ENCODE measurements at regions not wholly inside any gene's neighbourhood (a gene's known extent, or its start where the extent isn't known, plus 50 kb on each side); places are given as distances from the start of the nearest gene placed in this dataset.
"Not testable (repeated sequence)": the region's sequence is repeated elsewhere in the genome, so short reads cannot be mapped to it uniquely, and the experiment has no call there.

- FAIRE-seq = peak; percentile 87
These were observed 101.3 kb downstream of the NOG start for GRCh38 chr17:56694825-56695224.

- FAIRE-seq = no peak
These were observed 103.7 kb downstream of the NOG start for GRCh38 chr17:56697190-56697589.

- FAIRE-seq = peak; percentile 93
These were observed 105.8 kb downstream of the NOG start for GRCh38 chr17:56699186-56699894.

- FAIRE-seq = peak; percentile 62
These were observed 107.5 kb downstream of the NOG start for GRCh38 chr17:56700919-56701420.

- FAIRE-seq = no peak
These were observed 114.1 kb downstream of the NOG start for GRCh38 chr17:56707312-56708219.

- peak; percentile 93 for FAIRE-seq
These were observed 114.7 kb downstream of the NOG start for GRCh38 chr17:56708220-56708558.

- no peak for FAIRE-seq
These were observed 115.3 kb downstream of the NOG start for GRCh38 chr17:56708670-56709410.

GRCh38 chr17:56710986-56711385 lies 117.5 kb downstream of the NOG start:
- no peak for FAIRE-seq

GRCh38 chr17:56715613-56716357 lies 117.9 kb downstream of the C17orf67 start:
- FAIRE-seq = peak; percentile 96

GRCh38 chr17:56717471-56717870 lies 116.2 kb downstream of the C17orf67 start:
- FAIRE-seq = no peak

GRCh38 chr17:56718515-56718914 lies 115.2 kb downstream of the C17orf67 start:
- no peak for FAIRE-seq

GRCh38 chr17:56723421-56723820 lies 110.3 kb downstream of the C17orf67 start:
- FAIRE-seq = no peak

- FAIRE-seq = no peak
These were observed 109.1 kb downstream of the C17orf67 start for GRCh38 chr17:56724664-56725063.

GRCh38 chr17:56725144-56725543 lies 108.6 kb downstream of the C17orf67 start:
- FAIRE-seq = no peak

- no peak for FAIRE-seq
These were observed 105.7 kb downstream of the C17orf67 start for GRCh38 chr17:56727876-56728617.

GRCh38 chr17:56731096-56731495 lies 102.6 kb downstream of the C17orf67 start:
- not testable (repeated sequence) for FAIRE-seq

GRCh38 chr17:56733833-56734232 lies 99.9 kb downstream of the C17orf67 start:
- FAIRE-seq = no peak

GRCh38 chr17:56735842-56736241 lies 97.9 kb downstream of the C17orf67 start:
- FAIRE-seq = no peak

- FAIRE-seq = no peak
These were observed 96.1 kb downstream of the C17orf67 start for GRCh38 chr17:56737421-56738161.

GRCh38 chr17:56739376-56739775 lies 94.3 kb downstream of the C17orf67 start:
- no peak for FAIRE-seq

GRCh38 chr17:56739776-56740175 lies 93.9 kb downstream of the C17orf67 start:
- FAIRE-seq = peak; percentile 87

Data from TTC549 (cell line).